NB4 (cell line): ENCODE measurements at regions not wholly inside any gene's neighbourhood (a gene's known extent, or its start where the extent isn't known, plus 50 kb on each side); places are given as distances from the start of the nearest gene placed in this dataset.

Experiments
- POLR2A ChIP-seq: IDR thresholded peaks from 2 replicates; pipeline ENCODE4 v1.6.1; 2011; ENCODE audit warnings: mild to moderate bottlenecking; ENCODE audit not compliant: insufficient read length; ENCODE audit errors: extremely low read depth
- TF ChIP-seq, protein P1 (sequence below): IDR thresholded peaks from one replicate; pipeline ENCODE4 v1.5.1; 2012; ENCODE audit warnings: low read depth, low read length
- TF ChIP-seq, protein P2 (sequence below): IDR thresholded peaks from 2 replicates; pipeline ENCODE4 v1.6.1; 2011; ENCODE audit warnings: low read depth, low read length

DNA sequence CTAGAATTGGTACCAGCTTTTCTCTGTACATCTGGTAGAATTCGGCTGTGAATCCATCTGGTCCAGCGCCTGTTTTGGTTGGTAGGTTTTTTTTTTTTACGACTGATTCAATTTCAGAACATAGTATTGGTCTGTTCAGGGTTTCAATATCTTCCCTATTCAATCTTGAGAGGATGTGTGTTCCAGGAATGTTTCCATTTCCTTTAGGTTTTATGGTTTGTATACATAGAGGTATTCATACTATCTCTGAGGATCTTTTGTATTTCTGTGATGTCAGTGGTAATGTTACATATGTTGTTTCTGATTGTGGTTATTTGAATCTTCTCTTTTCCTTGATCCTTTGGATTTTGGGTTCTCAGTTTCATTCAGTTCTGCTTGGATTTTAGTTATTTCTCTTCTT is 172.1 kb upstream of the ITGA4 start:
- TF ChIP-seq, protein P1, sequence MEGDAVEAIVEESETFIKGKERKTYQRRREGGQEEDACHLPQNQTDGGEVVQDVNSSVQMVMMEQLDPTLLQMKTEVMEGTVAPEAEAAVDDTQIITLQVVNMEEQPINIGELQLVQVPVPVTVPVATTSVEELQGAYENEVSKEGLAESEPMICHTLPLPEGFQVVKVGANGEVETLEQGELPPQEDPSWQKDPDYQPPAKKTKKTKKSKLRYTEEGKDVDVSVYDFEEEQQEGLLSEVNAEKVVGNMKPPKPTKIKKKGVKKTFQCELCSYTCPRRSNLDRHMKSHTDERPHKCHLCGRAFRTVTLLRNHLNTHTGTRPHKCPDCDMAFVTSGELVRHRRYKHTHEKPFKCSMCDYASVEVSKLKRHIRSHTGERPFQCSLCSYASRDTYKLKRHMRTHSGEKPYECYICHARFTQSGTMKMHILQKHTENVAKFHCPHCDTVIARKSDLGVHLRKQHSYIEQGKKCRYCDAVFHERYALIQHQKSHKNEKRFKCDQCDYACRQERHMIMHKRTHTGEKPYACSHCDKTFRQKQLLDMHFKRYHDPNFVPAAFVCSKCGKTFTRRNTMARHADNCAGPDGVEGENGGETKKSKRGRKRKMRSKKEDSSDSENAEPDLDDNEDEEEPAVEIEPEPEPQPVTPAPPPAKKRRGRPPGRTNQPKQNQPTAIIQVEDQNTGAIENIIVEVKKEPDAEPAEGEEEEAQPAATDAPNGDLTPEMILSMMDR: no peak
- no peak for TF ChIP-seq POLR2A
- TF ChIP-seq, protein P2, sequence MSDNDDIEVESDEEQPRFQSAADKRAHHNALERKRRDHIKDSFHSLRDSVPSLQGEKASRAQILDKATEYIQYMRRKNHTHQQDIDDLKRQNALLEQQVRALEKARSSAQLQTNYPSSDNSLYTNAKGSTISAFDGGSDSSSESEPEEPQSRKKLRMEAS: no peak
